GM19397 (cell line): ENCODE measurements at regions not wholly inside any gene's neighbourhood (a gene's known extent, or its start where the extent isn't known, plus 50 kb on each side); places are given as distances from the start of the nearest gene placed in this dataset.

Experiments
- ATAC-seq: cut with Tn5 transposase; IDR thresholded peaks from one replicate; pipeline ENCODE4 v1.9.1; 2021; ENCODE audit warnings: mild to moderate bottlenecking, moderate library complexity; ENCODE audit not compliant: unreplicated experiment

GRCh38 chr3:111339017-111339416 is 203.0 kb upstream of the CD96 start:
- ATAC-seq: no peak

DNA sequence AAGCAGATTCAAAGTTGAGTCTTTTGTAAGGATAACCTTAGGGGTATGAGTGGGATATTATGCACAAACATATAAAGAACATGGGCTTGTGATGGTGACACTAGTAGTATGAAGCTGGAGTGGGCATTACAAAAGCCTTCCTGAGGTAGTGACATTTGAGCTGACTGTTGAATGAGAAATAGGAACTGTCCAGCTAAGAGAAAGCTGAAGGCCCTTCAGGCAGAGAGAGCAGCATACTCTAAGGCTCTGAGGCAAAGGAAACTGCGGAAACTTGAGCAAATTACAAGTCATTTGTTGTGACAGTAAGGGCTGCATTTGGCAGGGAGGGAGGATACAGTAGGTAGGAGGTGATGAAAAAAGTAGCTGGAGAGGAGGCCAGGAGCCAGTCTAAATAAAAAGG is 190.7 kb upstream of the CD96 start:
- no peak for ATAC-seq

DNA sequence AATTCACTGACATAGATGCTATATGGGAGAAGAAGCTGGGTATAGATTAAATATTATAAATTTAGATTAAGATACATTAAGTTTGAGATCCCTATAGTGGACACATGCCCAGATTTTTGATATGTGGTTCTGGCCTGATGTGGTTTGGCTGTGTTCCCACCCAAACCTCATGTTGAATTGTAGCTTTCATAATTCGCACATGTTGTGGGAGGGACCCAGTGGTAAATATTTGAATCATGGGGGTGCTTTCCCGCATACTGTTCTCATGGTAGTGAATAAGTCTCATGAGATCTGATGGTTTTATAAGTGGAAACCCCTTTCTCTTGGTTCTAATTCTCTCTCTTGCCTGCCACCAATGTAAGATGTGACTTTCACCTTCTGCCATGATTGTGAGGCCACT is 189.4 kb upstream of the CD96 start:
- ATAC-seq: no peak

DNA sequence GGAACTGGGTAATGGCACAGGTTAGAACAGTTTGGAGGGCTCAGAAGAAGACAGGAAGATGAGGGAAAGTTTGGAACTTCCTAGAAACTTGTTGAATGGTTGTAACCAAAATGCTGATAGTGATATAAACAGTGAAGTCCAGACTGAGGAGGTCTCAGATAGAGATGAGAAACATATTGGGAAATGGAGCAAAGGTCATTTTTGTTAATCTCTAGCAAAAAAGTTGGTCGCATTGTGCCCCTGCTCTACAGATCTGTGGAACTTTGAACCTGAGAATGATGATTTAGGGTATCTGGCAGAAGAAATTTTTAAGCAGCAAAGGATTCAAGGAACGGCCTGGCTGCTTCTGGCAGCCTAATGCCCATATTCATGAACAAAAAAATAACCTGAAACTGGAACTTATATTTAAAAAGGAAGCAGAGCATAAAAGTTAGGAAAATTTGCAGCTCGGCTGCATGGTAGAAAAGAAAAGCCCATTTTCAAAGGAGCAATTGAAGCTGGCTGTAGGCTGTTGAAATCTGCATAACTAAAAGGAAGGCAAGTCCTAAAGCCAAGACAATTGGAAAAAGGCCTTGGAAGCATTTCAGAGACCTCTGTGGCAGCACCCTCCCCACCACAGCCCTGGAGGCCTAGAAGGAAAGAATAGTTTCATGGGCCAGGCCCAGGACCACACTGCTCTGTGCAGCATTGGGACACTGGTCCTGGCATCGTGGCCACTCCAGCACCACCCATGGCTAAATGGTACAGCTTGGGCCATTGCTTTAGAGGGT is 182.6 kb upstream of the CD96 start:
- no peak for ATAC-seq

DNA sequence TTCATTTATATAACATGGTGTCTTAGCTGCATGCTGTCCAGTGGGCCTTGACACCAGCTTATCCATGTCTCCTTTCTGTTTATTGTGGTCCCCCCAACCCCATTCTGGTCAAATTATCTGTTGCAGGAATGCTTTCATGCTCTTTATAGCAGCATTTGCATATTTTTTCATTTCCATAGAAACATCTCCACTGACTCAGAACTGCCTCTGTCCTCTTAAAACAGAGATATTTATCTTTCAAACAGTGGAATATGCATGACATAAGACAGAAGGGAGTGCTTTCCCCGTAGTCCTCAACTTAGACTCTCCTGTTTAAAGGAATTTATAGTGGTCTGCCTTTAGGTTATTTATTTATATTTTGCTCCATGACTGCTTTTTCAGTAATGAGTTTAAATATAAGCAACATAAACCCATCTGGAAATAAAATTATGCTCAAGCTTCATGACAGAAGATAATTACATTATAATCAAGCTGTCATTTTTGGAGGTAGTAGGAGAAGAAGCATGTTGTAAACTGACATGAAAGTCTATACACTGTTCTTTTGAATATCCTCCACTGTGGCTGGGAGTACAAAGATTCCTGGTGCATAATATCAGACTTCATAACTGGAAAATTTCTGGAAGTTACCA is 179.5 kb upstream of the CD96 start:
- ATAC-seq: no peak

GRCh38 chr3:111366515-111366914 is 175.5 kb upstream of the CD96 start:
- ATAC-seq: no peak

DNA sequence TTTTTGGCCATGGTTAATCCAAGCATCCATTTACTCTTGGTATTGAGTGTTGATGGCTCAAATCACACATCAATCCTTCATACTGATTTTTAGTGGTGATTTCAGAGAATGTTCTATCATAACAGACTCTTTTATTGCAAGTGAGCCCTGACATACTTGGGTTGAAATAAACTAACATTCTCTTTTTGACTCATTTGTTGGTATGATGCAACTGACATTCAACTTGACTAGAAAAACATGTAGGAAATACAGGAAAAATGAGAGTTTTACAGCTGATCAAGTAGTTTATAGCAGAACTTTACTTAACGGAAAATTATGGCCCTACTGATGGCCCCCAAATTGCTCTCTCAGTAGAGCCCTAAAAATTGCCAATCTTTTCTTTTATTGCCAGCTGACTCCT is 173.9 kb upstream of the CD96 start:
- no peak for ATAC-seq

- ATAC-seq: no peak
Observed at GRCh38 chr3:111369958-111370357, 172.0 kb upstream of the CD96 start.

GRCh38 chr3:111373239-111373638 is 168.8 kb upstream of the CD96 start:
- ATAC-seq: no peak

DNA sequence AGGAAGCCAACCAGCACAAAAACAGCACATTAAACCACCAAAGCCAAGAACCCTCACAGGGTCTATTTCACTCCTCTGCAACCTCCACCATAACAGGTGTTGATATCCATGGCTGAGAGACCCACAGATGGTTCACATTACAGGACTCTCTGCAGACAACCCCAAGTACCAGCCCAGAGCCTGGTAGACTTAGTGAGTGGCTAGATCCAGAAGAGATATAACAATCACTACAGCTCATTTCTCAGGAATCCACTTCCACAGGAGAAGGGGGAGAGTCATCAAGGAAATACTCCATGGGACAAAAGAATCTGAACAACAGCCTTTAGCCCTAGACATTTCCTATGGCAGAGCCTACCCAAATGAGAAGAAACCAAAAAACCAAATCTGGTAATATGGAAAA is 168.1 kb upstream of the CD96 start:
- ATAC-seq: no peak

DNA sequence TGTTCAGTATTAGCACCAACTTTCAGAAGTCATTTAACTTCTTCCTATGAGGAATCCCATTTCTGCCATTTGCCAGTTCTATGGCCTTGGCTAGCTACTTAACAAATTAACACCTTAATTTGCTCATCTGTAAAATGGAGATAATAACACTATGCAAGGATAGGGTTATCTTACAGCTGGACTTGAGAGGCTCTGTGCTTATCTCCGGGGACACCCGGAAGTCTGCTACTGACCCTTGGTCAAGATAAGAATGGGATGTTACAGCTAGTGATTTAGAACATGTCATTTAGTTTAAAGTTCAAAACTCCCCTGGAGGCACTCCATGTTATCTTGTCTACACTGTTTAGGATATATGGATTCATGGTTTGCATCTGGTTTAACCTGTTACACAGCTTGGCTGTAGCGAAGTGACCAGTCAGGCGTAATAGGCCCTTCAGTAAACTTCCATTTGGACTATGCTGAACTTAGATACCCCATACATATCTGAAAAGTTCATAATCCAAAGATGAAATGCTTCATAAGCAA is 156.0 kb upstream of the CD96 start:
- ATAC-seq: no peak

GRCh38 chr3:111392894-111393398 is 149.1 kb upstream of the CD96 start:
- ATAC-seq: no peak

DNA sequence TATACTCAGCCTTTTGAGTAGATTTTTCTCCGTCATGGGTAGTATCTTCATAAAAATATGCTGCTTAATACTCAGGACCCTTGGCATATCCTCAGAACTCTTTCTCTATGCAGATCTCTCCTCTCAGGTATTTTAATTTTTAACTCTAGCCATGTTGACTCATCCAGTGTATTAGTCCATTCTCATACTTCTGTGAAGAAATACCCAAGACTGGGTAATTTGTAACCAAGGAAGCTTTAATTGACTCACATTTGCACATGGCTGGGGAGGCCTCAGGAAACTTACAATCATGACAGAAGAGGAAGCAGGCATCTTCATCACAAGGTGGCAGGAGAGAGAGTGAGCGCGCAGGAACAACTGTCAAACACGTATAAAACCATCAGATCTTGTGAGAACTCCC is 129.3 kb upstream of the CD96 start:
- ATAC-seq: no peak

- no peak for ATAC-seq
Observed at GRCh38 chr3:111414531-111414930, 127.5 kb upstream of the CD96 start.

DNA sequence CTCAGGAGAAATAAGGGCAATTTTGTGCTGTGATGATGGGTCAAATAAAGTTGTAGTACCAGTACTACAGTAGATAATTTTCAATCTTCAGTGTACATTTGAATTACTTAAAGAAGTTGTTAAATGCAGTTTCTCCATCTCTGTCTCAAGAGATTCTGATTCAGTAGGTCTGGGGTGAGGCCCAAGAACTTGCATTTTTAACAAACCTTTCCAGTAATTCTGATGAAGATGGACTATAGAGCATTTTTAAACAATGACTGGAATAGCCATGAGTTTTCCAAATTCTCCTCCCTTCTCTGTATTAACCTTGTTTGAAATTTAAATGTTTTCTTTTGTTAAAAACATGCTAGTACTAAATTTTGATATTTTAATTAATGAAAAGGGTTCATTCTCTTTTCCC is 127.0 kb upstream of the CD96 start:
- no peak for ATAC-seq

GRCh38 chr3:111418391-111418790 is 123.6 kb upstream of the CD96 start:
- no peak for ATAC-seq

DNA sequence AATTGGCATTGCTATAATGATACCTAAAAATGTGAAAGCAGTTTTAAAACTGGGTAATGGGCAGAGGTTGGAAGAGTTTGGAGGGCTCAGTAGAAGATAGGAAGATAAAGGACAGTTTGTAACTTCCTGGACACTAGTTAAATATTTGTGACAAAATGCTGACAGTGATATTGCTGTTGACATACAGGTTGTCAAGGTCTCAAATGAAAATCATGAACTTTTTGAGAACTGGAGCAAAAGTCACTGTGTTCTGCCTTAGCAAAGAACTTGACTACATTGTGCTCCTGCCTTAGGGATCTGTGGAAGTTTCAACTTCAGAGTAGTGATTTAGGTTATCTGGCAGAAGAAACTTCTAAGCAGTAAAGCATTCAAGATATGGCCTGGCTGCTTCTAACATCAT is 113.7 kb upstream of the CD96 start:
- no peak for ATAC-seq

- no peak for ATAC-seq
Observed at GRCh38 chr3:111434941-111435622, 106.9 kb upstream of the CD96 start.

GRCh38 chr3:111438283-111438682 is 103.7 kb upstream of the CD96 start:
- no peak for ATAC-seq

DNA sequence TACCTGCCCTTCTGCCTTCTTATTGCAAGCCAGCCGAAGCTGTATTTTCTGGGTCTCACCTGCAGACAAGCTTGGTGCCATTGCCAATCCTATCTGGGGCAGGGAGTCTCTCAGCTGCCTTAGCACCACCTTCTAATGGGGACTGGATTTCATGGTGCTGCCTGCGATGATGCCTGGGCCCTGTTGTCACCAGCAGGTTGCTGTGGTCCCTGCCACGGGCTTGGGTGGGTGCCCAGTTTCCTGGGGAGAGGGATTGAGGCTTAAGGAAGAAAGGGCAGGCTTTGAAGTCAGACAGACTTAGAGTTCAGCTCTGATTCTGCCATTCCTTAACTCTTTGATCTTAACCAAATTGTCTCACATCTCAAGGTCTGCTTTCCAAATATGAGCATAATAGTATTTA is 87.4 kb upstream of the CD96 start:
- ATAC-seq: no peak

DNA sequence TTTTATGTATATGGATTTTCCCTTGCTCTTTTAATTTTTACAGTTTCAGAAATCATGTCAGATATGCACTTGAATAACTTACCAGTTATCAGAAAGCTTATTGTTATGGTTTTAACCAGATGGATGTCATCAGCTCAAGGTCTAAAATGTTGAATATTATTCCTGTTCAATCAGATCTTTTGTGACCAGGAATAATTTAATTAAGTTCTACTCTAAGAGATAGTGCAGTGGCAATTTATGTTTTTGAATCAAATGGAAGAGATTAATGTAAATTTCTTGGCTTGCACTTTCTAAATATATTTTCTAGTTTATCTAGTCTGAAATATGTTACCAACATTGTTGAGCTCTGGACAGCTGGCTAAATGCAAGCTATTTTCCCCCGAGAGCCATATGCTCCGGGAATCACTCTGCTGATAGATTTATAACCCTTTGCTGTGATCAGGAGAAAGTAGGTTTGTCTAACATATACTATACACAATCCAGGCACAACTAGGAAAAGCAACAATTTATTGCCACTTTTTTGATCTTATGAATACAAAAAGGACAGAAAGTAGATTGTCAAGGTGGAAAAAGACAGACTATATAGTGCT is 76.8 kb upstream of the CD96 start:
- ATAC-seq: no peak
